K562 (cell line): ENCODE measurements at regions not wholly inside any gene's neighbourhood (a gene's known extent, or its start where the extent isn't known, plus 50 kb on each side); places are given as distances from the start of the nearest gene placed in this dataset.

Experiments used
- ATAC-seq: fragments of 200-7000 bp; cut with Tn5 transposase; 3 replicates; pipeline ENCODE4 v1.9.1; 2020; ENCODE audit warnings: moderate library complexity
- BruUV-seq: library from RNA; stranded (reverse); fragments of 400-500 nt; replicated peaks from 2 replicates; lab custom pipeline; 2021; lab: Mats Ljungman, UMichigan
- CTCF ChIA-PET: fragments of 300-600 bp; formaldehyde crosslinking; extraction: SDS; loops from one replicate; lab custom pipeline; 2021; ENCODE audit warnings: low intra/inter-chr PET ratio; lab: Yijun Ruan, JAX
- POLR2A ChIA-PET: fragments of 300-600, 350-650 bp; sonication (Branson Sonifier 250); formaldehyde crosslinking; extraction: SDS; loops from one replicate; lab custom pipeline; 2021; ENCODE audit warnings: antibody characterized with exemption, inconsistent platforms; lab: Yijun Ruan, JAX
- DNase-seq, 4 experiments: peaks; one replicate each; pipeline versions ENCODE4 v3.0.0 to v3.0.0-alpha.2; 2011 to 2018; ENCODE audit warnings: low spot score in 3 of 4, mixed read lengths in 3 of 4; ENCODE audit errors: extremely low read depth in 1 of 4
- FAIRE-seq: peaks from 2 replicates; lab custom pipeline; 2011; peaks lifted over from hg19 to GRCh38; lab: Jason Lieb, UNC
- H2AFZ ChIP-seq: 2 replicates; pipeline ENCODE4 v1.6.0; 2011; ENCODE audit warnings: low read depth, low read length, control low read depth, inconsistent platforms
- H3K27ac ChIP-seq: fragments of 200-600 bp; 3 replicates; pipeline ENCODE4 v1.8.0; 2011; ENCODE audit warnings: low read depth, mild to moderate bottlenecking, control low read depth, inconsistent platforms, low read length, moderate library complexity, mixed read lengths; ENCODE audit errors: extremely low read depth
- H3K27me3 ChIP-seq, 2 experiments: fragments of 300-600 bp in 1 of 2; 2 replicates in 1 of 2; 3 replicates in 1 of 2; pipeline versions ENCODE4 v1.6.0 to v1.8.0; 2011; ENCODE audit warnings: inconsistent platforms in 2 of 2, low read length in 2 of 2, mild to moderate bottlenecking in 1 of 2, mixed read lengths in 1 of 2, moderate library complexity in 1 of 2; ENCODE audit not compliant: control insufficient read depth in 2 of 2, insufficient read depth in 2 of 2
- H3K36me3 ChIP-seq: fragments of 300-600 bp; 3 replicates; pipeline ENCODE4 v1.8.0; 2011; ENCODE audit warnings: mild to moderate bottlenecking, low read length, inconsistent platforms; ENCODE audit not compliant: control insufficient read depth, insufficient read depth
- H3K4me1 ChIP-seq, 2 experiments: fragments of 200-600 bp in 1 of 2; replicated peaks in 1 of 2; 2 replicates in 1 of 2; 3 replicates in 1 of 2; pipeline versions ENCODE4 v1.5.1 to v1.8.0; 2011; ENCODE audit warnings: inconsistent platforms in 2 of 2, low read length in 2 of 2, mild to moderate bottlenecking in 1 of 2, mixed read lengths in 1 of 2, moderate library complexity in 1 of 2; ENCODE audit not compliant: control insufficient read depth in 2 of 2, insufficient read depth in 2 of 2
- H3K4me2 ChIP-seq: 2 replicates; pipeline ENCODE4 v1.6.1; 2011; ENCODE audit warnings: low read length, control low read depth, inconsistent platforms, mixed read lengths; ENCODE audit not compliant: insufficient read depth
- H3K4me3 ChIP-seq: fragments of 200-600 bp; sonication (generic), shearing (Covaris generic); 2 replicates; pipeline ENCODE4 v1.5.1; 2016; ENCODE audit warnings: control low read depth, inconsistent platforms
- H3K79me2 ChIP-seq: fragments of 200-600 bp; 3 replicates; pipeline ENCODE4 v1.8.0; 2011; ENCODE audit warnings: low read length, inconsistent platforms; ENCODE audit not compliant: control insufficient read depth, insufficient read depth
- H3K9ac ChIP-seq, 2 experiments: 2 replicates each; pipeline versions ENCODE4 v1.6.0 to v1.6.1; 2011; ENCODE audit warnings: low read depth in 2 of 2, low read length in 2 of 2, control low read depth in 1 of 2, inconsistent platforms in 1 of 2, mild to moderate bottlenecking in 1 of 2, mixed read lengths in 1 of 2; ENCODE audit not compliant: insufficient read depth in 1 of 2
- H3K9me1 ChIP-seq: one replicate; pipeline ENCODE4 v1.6.0; 2011; ENCODE audit warnings: inconsistent platforms, mild to moderate bottlenecking, low read length, moderate library complexity; ENCODE audit not compliant: control insufficient read depth, insufficient read depth
- H3K9me3 ChIP-seq: replicated peaks from 2 replicates; pipeline ENCODE4 v1.5.1; 2011; ENCODE audit warnings: low read depth, low read length, inconsistent platforms; ENCODE audit not compliant: control insufficient read depth, insufficient read depth
- H4K20me1 ChIP-seq: replicated peaks from 2 replicates; pipeline ENCODE4 v1.6.1; 2011; ENCODE audit warnings: low read length, inconsistent platforms, mixed read lengths; ENCODE audit not compliant: control insufficient read depth, insufficient read depth
- CBFA2T2 ChIP-seq: fragments of 450-650 bp; conservative IDR thresholded peaks from 2 replicates; pipeline ENCODE4 v1.6.1; 2017; ENCODE audit warnings: mild to moderate bottlenecking
- POLR3A ChIP-seq: IDR thresholded peaks from 2 replicates; pipeline ENCODE4 v1.6.1; 2011; ENCODE audit warnings: borderline replicate concordance, mild to moderate bottlenecking, moderate library complexity; ENCODE audit not compliant: insufficient read length, insufficient read depth; ENCODE audit errors: extremely low read depth
- RAD51 ChIP-seq: fragments of 450-650 bp; IDR thresholded peaks from 2 replicates; pipeline ENCODE4 v1.7.1; 2016; ENCODE audit warnings: low read depth, mild to moderate bottlenecking, borderline replicate concordance
- RCOR1 ChIP-seq, 2 experiments: IDR thresholded peaks; 2 replicates each; pipeline ENCODE4 v1.6.1; 2012; ENCODE audit warnings: low read depth in 2 of 2, low read length in 2 of 2, borderline replicate concordance in 1 of 2, improper control_type of control experiment in 1 of 2
- RFX1 ChIP-seq: fragments of 450-650 bp; IDR thresholded peaks from 2 replicates; pipeline ENCODE4 v1.6.1; 2016; ENCODE audit warnings: mild to moderate bottlenecking, moderate library complexity
- RFX5 ChIP-seq: IDR thresholded peaks from 2 replicates; pipeline ENCODE4 v1.6.1; 2011; ENCODE audit warnings: low read depth, mild to moderate bottlenecking, improper control_type of control experiment, low read length
- TFE3 ChIP-seq: fragments of 450-650 bp; formaldehyde crosslinking; IDR thresholded peaks from 2 replicates; pipeline ENCODE4 v1.4.0; 2020; ENCODE audit warnings: mild to moderate bottlenecking, mixed read lengths
- USF1 ChIP-seq: sonication (generic); formaldehyde crosslinking; IDR thresholded peaks from 2 replicates; pipeline ENCODE4 v1.9.0; 2022; ENCODE audit warnings: mild to moderate bottlenecking, missing genetic modification reagents
- ZNF766 ChIP-seq: fragments of 200-800 bp; sonication (Bioruptor generic); conservative IDR thresholded peaks from 2 replicates; pipeline ENCODE4 v1.6.1; 2016; ENCODE audit warnings: missing genetic modification characterization, missing compliant biosample characterization
- WGBS: fragments of 100-300 bp; shearing (Covaris generic); methylation state at CpG from one replicate; pipeline ENCODE4 v1.1.6; 2016; ENCODE audit warnings: low coverage, mixed read lengths; ENCODE audit not compliant: insufficient coverage; ENCODE audit errors: missing lambda C conversion rate; 5-methylcytosine and 5-hydroxymethylcytosine counted together
- in situ Hi-C: fragments of 300-500 bp; cut with MboI; formaldehyde crosslinking; loops from 4 replicates; pipeline ENCODE4 v1.15.0; 2018; ENCODE audit warnings: inconsistent platforms, mixed read lengths
- intact Hi-C: fragments of 100-400 bp; cut with micrococcal nuclease; formaldehyde crosslinking; loops from 2 replicates; pipeline ENCODE4 v1.14.2; 2022
- TF ChIP-seq, protein P1 (sequence below), 2 experiments: fragments of 450-650 bp; formaldehyde crosslinking in 1 of 2; IDR thresholded peaks; 2 replicates each; pipeline versions ENCODE4 v1.4.0 to v1.6.1; 2014 to 2020; ENCODE audit warnings: mild to moderate bottlenecking in 2 of 2, borderline replicate concordance in 1 of 2, low read depth in 1 of 2

DNA sequence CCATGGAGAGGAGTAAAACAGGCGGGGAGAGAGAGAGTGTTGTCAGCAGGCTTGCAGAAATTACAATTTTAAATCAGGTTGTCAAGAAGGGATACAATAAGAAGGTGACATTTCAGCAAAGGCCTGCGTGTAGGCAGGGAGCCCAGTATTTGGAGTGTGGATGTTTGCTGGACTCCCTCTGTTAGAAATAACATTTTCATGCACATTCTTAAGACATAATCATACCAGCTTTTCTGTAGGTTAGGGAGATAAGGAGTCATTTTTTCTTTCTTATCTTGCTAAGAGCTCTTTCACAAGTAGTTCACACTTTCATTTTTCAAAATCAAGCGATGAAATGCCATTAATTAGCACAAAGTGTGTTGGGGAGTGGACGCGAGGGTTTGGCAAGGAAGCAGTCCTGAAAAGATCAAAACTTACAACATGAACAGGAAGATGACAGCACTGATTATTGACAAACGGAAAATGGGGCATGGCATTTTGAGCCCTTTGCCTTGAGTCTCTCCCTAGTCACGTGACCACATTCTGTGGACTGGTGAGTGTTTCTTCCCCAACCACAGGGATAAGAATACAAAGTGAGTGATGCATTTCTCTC, 160.2 kb downstream of the DAD1 start:
- no peak overlapping the region for H2AFZ ChIP-seq
- ChIA-PET POLR2A (no interaction called here), CTCF (interaction anchor here (0.6 kb wide), 1 partner anchor 297 kb away, joined by 3 read pairs; no protein-coding TSS in a partner anchor)
- H3K79me2 ChIP-seq: no peaks in the 10 kb centered on the region
- WGBS: 6% methylated on average over 6 of the region's 7 CpGs
- in situ Hi-C loops (no loop called here), intact Hi-C loops (loop anchor here (5.0 kb wide), 1 partner anchor 34 kb away; no protein-coding TSS in a partner anchor)
- no peaks in the 10 kb centered on the region for H3K36me3 ChIP-seq
- no peak overlapping the region for H3K4me3 ChIP-seq
- no peaks in the 10 kb centered on the region for H3K9me1 ChIP-seq
- no peak overlapping the region for H3K27ac ChIP-seq
- ATAC-seq (no peak), FAIRE-seq (no peak), DNase-seq (peak in 3 of 4 experiments; percentile 10 to 23 (median 12))
- no peaks in the 10 kb centered on the region for H3K9me3 ChIP-seq
- BruUV-seq: no TSS peak
- no peaks in the 10 kb centered on the region; a peak in 1 of 5 replicates for H3K27me3 ChIP-seq
- peaks cover 0 to 18% of the 10 kb centered on the region in 2 experiments; a peak in 4 of 5 replicates for H3K4me1 ChIP-seq
- no peak overlapping the region for H3K9ac ChIP-seq
- H4K20me1 ChIP-seq: no peaks in the 10 kb centered on the region
- H3K4me2 ChIP-seq: no peak overlapping the region; the same call in 1 of the 2 replicates
- no peak for TF ChIP-seq RFX5
- peak; percentile 14; the same call in 1 of the 2 replicates for TF ChIP-seq USF1
- TF ChIP-seq POLR3A: no peak
- TF ChIP-seq, protein P1, sequence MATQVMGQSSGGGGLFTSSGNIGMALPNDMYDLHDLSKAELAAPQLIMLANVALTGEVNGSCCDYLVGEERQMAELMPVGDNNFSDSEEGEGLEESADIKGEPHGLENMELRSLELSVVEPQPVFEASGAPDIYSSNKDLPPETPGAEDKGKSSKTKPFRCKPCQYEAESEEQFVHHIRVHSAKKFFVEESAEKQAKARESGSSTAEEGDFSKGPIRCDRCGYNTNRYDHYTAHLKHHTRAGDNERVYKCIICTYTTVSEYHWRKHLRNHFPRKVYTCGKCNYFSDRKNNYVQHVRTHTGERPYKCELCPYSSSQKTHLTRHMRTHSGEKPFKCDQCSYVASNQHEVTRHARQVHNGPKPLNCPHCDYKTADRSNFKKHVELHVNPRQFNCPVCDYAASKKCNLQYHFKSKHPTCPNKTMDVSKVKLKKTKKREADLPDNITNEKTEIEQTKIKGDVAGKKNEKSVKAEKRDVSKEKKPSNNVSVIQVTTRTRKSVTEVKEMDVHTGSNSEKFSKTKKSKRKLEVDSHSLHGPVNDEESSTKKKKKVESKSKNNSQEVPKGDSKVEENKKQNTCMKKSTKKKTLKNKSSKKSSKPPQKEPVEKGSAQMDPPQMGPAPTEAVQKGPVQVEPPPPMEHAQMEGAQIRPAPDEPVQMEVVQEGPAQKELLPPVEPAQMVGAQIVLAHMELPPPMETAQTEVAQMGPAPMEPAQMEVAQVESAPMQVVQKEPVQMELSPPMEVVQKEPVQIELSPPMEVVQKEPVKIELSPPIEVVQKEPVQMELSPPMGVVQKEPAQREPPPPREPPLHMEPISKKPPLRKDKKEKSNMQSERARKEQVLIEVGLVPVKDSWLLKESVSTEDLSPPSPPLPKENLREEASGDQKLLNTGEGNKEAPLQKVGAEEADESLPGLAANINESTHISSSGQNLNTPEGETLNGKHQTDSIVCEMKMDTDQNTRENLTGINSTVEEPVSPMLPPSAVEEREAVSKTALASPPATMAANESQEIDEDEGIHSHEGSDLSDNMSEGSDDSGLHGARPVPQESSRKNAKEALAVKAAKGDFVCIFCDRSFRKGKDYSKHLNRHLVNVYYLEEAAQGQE (IDR thresholded peaks at IDR 0.05; ENCODE audit: borderline replicate concordance): 0 out of 2 replicates have a peak, but pooled peaks have one; percentile 13
- TF ChIP-seq, protein P1 (CRISPR knock-in tag; IDR thresholded peaks at IDR 0.05; ENCODE audit: low read depth): no peak
- TF ChIP-seq TFE3 (CRISPR knock-in tag): peak; percentile 98
- TF ChIP-seq CBFA2T2: peak; percentile 59
- no peak for TF ChIP-seq RCOR1 (IDR thresholded peaks at IDR 0.05; ENCODE audit: borderline replicate concordance in 1 of 2, low read depth in 2 of 2, low read length in 2 of 2)
- 0 out of 2 replicates have a peak, but pooled peaks have one; percentile 19 for TF ChIP-seq RFX1
- TF ChIP-seq RAD51: peak; percentile 92
- peak; percentile 56; the same call in 1 of the 2 replicates for TF ChIP-seq ZNF766 (CRISPR knock-in tag)
